Caco-2 (cell line): ENCODE measurements at regions not wholly inside any gene's neighbourhood (a gene's known extent, or its start where the extent isn't known, plus 50 kb on each side); places are given as distances from the start of the nearest gene placed in this dataset.

ENCODE experiments used
- BruUV-seq: library from RNA; stranded (reverse); fragments of 400-500 nt; replicated peaks from 2 replicates; lab custom pipeline; 2021; lab: Mats Ljungman, UMichigan
- CTCF ChIA-PET: fragments of 300-600 bp; sonication (Branson Sonifier 250); formaldehyde crosslinking; loops from one replicate; lab custom pipeline; 2022; ENCODE audit warnings: antibody characterized with exemption; lab: Charles Lee
- POLR2A ChIA-PET: fragments of 300-600 bp; sonication (Branson Sonifier 250); formaldehyde crosslinking; loops from one replicate; lab custom pipeline; 2022; ENCODE audit warnings: antibody characterized with exemption; lab: Charles Lee
- DNase-seq, 2 experiments: peaks; one replicate each; pipeline versions ENCODE4 v3.0.0 to v3.0.0-alpha.2; 2020 to 2022
- H3K27me3 ChIP-seq: replicated peaks from 2 replicates; pipeline ENCODE4 v1.6.0; 2011; ENCODE audit warnings: low read length; ENCODE audit not compliant: control insufficient read depth, insufficient read depth
- H3K36me3 ChIP-seq: 2 replicates; pipeline ENCODE4 v1.5.1; 2011; ENCODE audit warnings: low read length; ENCODE audit not compliant: control insufficient read depth, insufficient read depth
- H3K4me1 ChIP-seq: fragments of 250-450 bp; sonication (Bioruptor Pico); 2 replicates; pipeline ENCODE4 v1.5.1; 2020; ENCODE audit warnings: mild to moderate bottlenecking
- H3K4me3 ChIP-seq: 2 replicates; pipeline ENCODE4 v1.5.1; 2011; ENCODE audit warnings: low read depth, mild to moderate bottlenecking, control low read depth, low read length
- H3K9me3 ChIP-seq: fragments of 250-450 bp; sonication (Bioruptor Pico); 2 replicates; pipeline ENCODE4 v1.5.1; 2020; ENCODE audit warnings: mild to moderate bottlenecking, moderate library complexity
- H3K27ac Mint-ChIP-seq: one replicate; pipeline ENCODE4 v1.8.0; 2022; ENCODE audit warnings: mixed read lengths; ENCODE audit not compliant: unreplicated experiment
- H3K27me3 Mint-ChIP-seq: one replicate; pipeline ENCODE4 v1.8.0; 2022; ENCODE audit warnings: mixed read lengths; ENCODE audit not compliant: insufficient read depth, unreplicated experiment
- H3K36me3 Mint-ChIP-seq: one replicate; pipeline ENCODE4 v1.8.0; 2022; ENCODE audit warnings: mild to moderate bottlenecking, mixed read lengths; ENCODE audit not compliant: insufficient read depth, unreplicated experiment
- H3K4me1 Mint-ChIP-seq: one replicate; pipeline ENCODE4 v1.8.0; 2022; ENCODE audit warnings: low read depth, mixed read lengths; ENCODE audit not compliant: unreplicated experiment
- H3K4me3 Mint-ChIP-seq: one replicate; pipeline ENCODE4 v1.8.0; 2022; ENCODE audit warnings: mild to moderate bottlenecking, moderate library complexity, mixed read lengths; ENCODE audit not compliant: unreplicated experiment
- H3K9me3 Mint-ChIP-seq: one replicate; pipeline ENCODE4 v1.8.0; 2022; ENCODE audit warnings: mixed read lengths; ENCODE audit not compliant: unreplicated experiment
- CTCF ChIP-seq, 2 experiments: fragments of 200-600 bp in 1 of 2; IDR thresholded peaks; 1 replicate in 1 of 2; 2 replicates in 1 of 2; pipeline versions ENCODE4 v1.5.1 to v1.8.0; 2011 to 2022; ENCODE audit warnings: antibody characterized with exemption in 1 of 2, control low read depth in 1 of 2, inconsistent platforms in 1 of 2, low read depth in 1 of 2, low read length in 1 of 2, mild to moderate bottlenecking in 1 of 2, moderate library complexity in 1 of 2; ENCODE audit not compliant: insufficient read depth in 1 of 2, severe bottlenecking in 1 of 2, unreplicated experiment in 1 of 2
- intact Hi-C: fragments of 100-400 bp; cut with micrococcal nuclease; formaldehyde crosslinking; loops from one replicate; pipeline ENCODE4 v1.10.0; 2022; ENCODE audit not compliant: unreplicated experiment

- no peaks in the 10 kb centered on the region for H3K36me3 Mint-ChIP-seq
- H3K4me3 Mint-ChIP-seq = no peak overlapping the region
- BruUV-seq = no TSS peak
- H3K27me3 Mint-ChIP-seq = no peaks in the 10 kb centered on the region
- Histone ChIP-seq H3K27me3 (no peaks in the 10 kb centered on the region), H3K9me3 (no peaks in the 10 kb centered on the region), H3K36me3 (no peaks in the 10 kb centered on the region), H3K4me1 (peaks cover 4% of the 10 kb centered on the region; the same call in 1 of the 2 replicates), H3K4me3 (no peak overlapping the region)
- DNase-seq = no peak
- ChIA-PET CTCF (no interaction called here), POLR2A (no interaction called here)
- peaks cover 11% of the 10 kb centered on the region for H3K9me3 Mint-ChIP-seq
- no peak overlapping the region for H3K27ac Mint-ChIP-seq
- H3K4me1 Mint-ChIP-seq = no peaks in the 10 kb centered on the region
- no peak for TF ChIP-seq CTCF (IDR thresholded peaks at IDR 0.05; ENCODE audit: insufficient read depth in 1 of 2, low read depth in 1 of 2, low read length in 1 of 2, severe bottlenecking in 1 of 2, unreplicated experiment in 1 of 2)
- intact Hi-C loops = no loop called here
Measured at GRCh38 chr4:14023036-14023435, 395.5 kb upstream of the BOD1L1 start.

- ChIA-PET CTCF (no interaction called here), POLR2A (no interaction called here)
- H3K27me3 Mint-ChIP-seq = no peaks in the 10 kb centered on the region
- H3K4me3 Mint-ChIP-seq = no peak overlapping the region
- intact Hi-C loops = no loop called here
- BruUV-seq = no TSS peak
- Histone ChIP-seq H3K36me3 (no peaks in the 10 kb centered on the region), H3K27me3 (no peaks in the 10 kb centered on the region), H3K4me1 (peaks cover 4% of the 10 kb centered on the region; the same call in 1 of the 2 replicates), H3K9me3 (no peaks in the 10 kb centered on the region), H3K4me3 (no peak overlapping the region)
- H3K27ac Mint-ChIP-seq = no peak overlapping the region
- no peaks in the 10 kb centered on the region for H3K4me1 Mint-ChIP-seq
- no peaks in the 10 kb centered on the region for H3K36me3 Mint-ChIP-seq
- no peak for DNase-seq
- peaks cover 11% of the 10 kb centered on the region for H3K9me3 Mint-ChIP-seq
- no peak for TF ChIP-seq CTCF (IDR thresholded peaks at IDR 0.05; ENCODE audit: insufficient read depth in 1 of 2, low read depth in 1 of 2, low read length in 1 of 2, severe bottlenecking in 1 of 2, unreplicated experiment in 1 of 2)
Measured at GRCh38 chr4:14023896-14024295, 396.4 kb upstream of the BOD1L1 start.

- Mint-ChIP-seq H3K27ac (no peak overlapping the region), H3K9me3 (peaks cover 2% of the 10 kb centered on the region), H3K4me1 (no peaks in the 10 kb centered on the region), H3K27me3 (peaks cover 3% of the 10 kb centered on the region), H3K36me3 (no peaks in the 10 kb centered on the region), H3K4me3 (no peak overlapping the region)
- Histone ChIP-seq H3K27me3 (no peaks in the 10 kb centered on the region), H3K9me3 (no peaks in the 10 kb centered on the region), H3K36me3 (no peaks in the 10 kb centered on the region), H3K4me3 (no peak overlapping the region), H3K4me1 (peaks cover 4% of the 10 kb centered on the region; the same call in 1 of the 2 replicates)
- TF ChIP-seq CTCF (IDR thresholded peaks at IDR 0.05; ENCODE audit: insufficient read depth in 1 of 2, low read depth in 1 of 2, low read length in 1 of 2, severe bottlenecking in 1 of 2, unreplicated experiment in 1 of 2) = no peak
- POLR2A ChIA-PET = no interaction called here
- BruUV-seq = no TSS peak
- intact Hi-C loops = no loop called here
- CTCF ChIA-PET = no interaction called here
- DNase-seq = no peak
Measured at GRCh38 chr4:14025111-14025510, 397.6 kb upstream of the BOD1L1 start.
